B cell (primary cell): ENCODE measurements at regions not wholly inside any gene's neighbourhood (a gene's known extent, or its start where the extent isn't known, plus 50 kb on each side); places are given as distances from the start of the nearest gene placed in this dataset.
"Not testable (repeated sequence)": the region's sequence is repeated elsewhere in the genome, so short reads cannot be mapped to it uniquely, and the experiment has no call there.

Experiments used
- ATAC-seq: fragments of 200-7000 bp; cut with Tn5 transposase; one replicate; pipeline ENCODE4 v1.10.0; 2021; ENCODE audit warnings: low read depth, mild to moderate bottlenecking, moderate number of reproducible peaks, moderate library complexity
- CTCF ChIA-PET: fragments of 350-600 bp; sonication (Branson Sonifier 250); formaldehyde crosslinking; loops from one replicate; lab custom pipeline; 2021; ENCODE audit warnings: antibody characterized with exemption, inconsistent platforms; lab: Charles Lee
- POLR2A ChIA-PET: fragments of 350-600 bp; sonication (Branson Sonifier 250); formaldehyde crosslinking; loops from one replicate; lab custom pipeline; 2021; ENCODE audit warnings: antibody characterized with exemption; lab: Charles Lee
- DNase-seq: peaks from one replicate; pipeline ENCODE4 v3.0.0; 2013
- H2AFZ ChIP-seq: 2 replicates; pipeline ENCODE4 v1.6.1; 2012; ENCODE audit warnings: mild to moderate bottlenecking, low read depth, low read length; ENCODE audit not compliant: insufficient read depth, poor library complexity, severe bottlenecking
- H3K27ac ChIP-seq, 2 donors: 1 replicate in 1 of 2; 2 replicates in 1 of 2; pipeline ENCODE4 v1.5.1; 2012 to 2013; ENCODE audit warnings: low read length in 2 of 2, mild to moderate bottlenecking in 2 of 2, moderate library complexity in 1 of 2
- H3K27me3 ChIP-seq, 4 experiments: fragments of 200-600 bp in 1 of 4; sonication (generic) in 1 of 4; replicated peaks in 1 of 4; 1 replicate in 2 of 4; 2 replicates in 2 of 4; pipeline versions ENCODE4 v1.6.1 to v1.7.0; 2013 to 2016; ENCODE audit warnings: low read length in 3 of 4, mild to moderate bottlenecking in 2 of 4, mixed read lengths in 1 of 4, moderate library complexity in 1 of 4; ENCODE audit not compliant: insufficient read depth in 4 of 4, control insufficient read depth in 3 of 4; ENCODE audit errors: control extremely low read depth in 1 of 4
- H3K36me3 ChIP-seq, 2 experiments: replicated peaks in 1 of 2; 1 replicate in 1 of 2; 2 replicates in 1 of 2; pipeline versions ENCODE4 v1.6.1 to v1.7.1; 2013; ENCODE audit warnings: low read length in 1 of 2; ENCODE audit not compliant: insufficient read depth in 2 of 2, control insufficient read depth in 1 of 2; ENCODE audit errors: control extremely low read depth in 1 of 2, extremely low read depth in 1 of 2
- H3K4me1 ChIP-seq, 2 donors: fragments of 200-600 bp in 1 of 2; sonication (generic) in 1 of 2; 1 replicate in 1 of 2; 2 replicates in 1 of 2; pipeline versions ENCODE4 v1.5.1 to v1.6.1; 2013 to 2017; ENCODE audit warnings: low read length in 2 of 2; ENCODE audit not compliant: control insufficient read depth in 2 of 2, insufficient read depth in 2 of 2
- H3K4me2 ChIP-seq: replicated peaks from 2 replicates; pipeline ENCODE3; 2012; ENCODE audit warnings: mild to moderate bottlenecking, low read depth, low read length; ENCODE audit not compliant: poor library complexity, severe bottlenecking
- H3K4me3 ChIP-seq, 5 experiments: fragments of 200-600 bp in 1 of 5; sonication (generic) in 1 of 5; 1 replicate in 3 of 5; 2 replicates in 2 of 5; pipeline versions ENCODE4 v1.5.1 to v1.7.0; 2011 to 2016; ENCODE audit warnings: low read length in 4 of 5, mild to moderate bottlenecking in 4 of 5, low read depth in 2 of 5, control low read depth in 1 of 5, moderate library complexity in 1 of 5; ENCODE audit not compliant: insufficient read depth in 1 of 5; ENCODE audit errors: control extremely low read depth in 1 of 5, extremely low read depth in 1 of 5
- H3K79me2 ChIP-seq: fragments of 200-600 bp; sonication (generic); one replicate; pipeline ENCODE4 v1.6.0; 2016; ENCODE audit warnings: low read length; ENCODE audit not compliant: control insufficient read depth, insufficient read depth
- H3K9ac ChIP-seq: fragments of 200-600 bp; sonication (generic); 2 replicates; pipeline ENCODE4 v1.6.1; 2017; ENCODE audit warnings: mild to moderate bottlenecking, low read length, moderate library complexity
- H3K9me3 ChIP-seq, 3 donors: one replicate each; pipeline versions ENCODE4 v1.6.1 to v1.7.1; 2013; ENCODE audit warnings: low read length in 2 of 3; ENCODE audit not compliant: control insufficient read depth in 2 of 3, insufficient read depth in 1 of 3; ENCODE audit errors: control extremely low read depth in 1 of 3
- H4K20me1 ChIP-seq: 2 replicates; pipeline ENCODE4 v1.6.0; 2012; ENCODE audit warnings: mild to moderate bottlenecking, low read length; ENCODE audit not compliant: insufficient read depth, control insufficient read depth, poor library complexity, severe bottlenecking
- H3K27ac Mint-ChIP-seq: one replicate; pipeline ENCODE4 v1.8.0; 2021; ENCODE audit warnings: mixed read lengths
- H3K27me3 Mint-ChIP-seq: one replicate; pipeline ENCODE4 v1.8.0; 2021; ENCODE audit warnings: mixed read lengths
- H3K4me1 Mint-ChIP-seq: one replicate; pipeline ENCODE4 v1.8.0; 2021; ENCODE audit warnings: mixed read lengths
- H3K4me3 Mint-ChIP-seq: one replicate; pipeline ENCODE4 v1.8.0; 2021; ENCODE audit warnings: mixed read lengths
- H3K9me3 Mint-ChIP-seq: one replicate; pipeline ENCODE4 v1.8.0; 2022; ENCODE audit warnings: mixed read lengths; ENCODE audit not compliant: insufficient read depth
- CTCF ChIP-seq: fragments of 200-600 bp; IDR thresholded peaks from one replicate; pipeline ENCODE4 v1.8.0; 2022; ENCODE audit warnings: antibody characterized with exemption, mild to moderate bottlenecking
- EZH2 ChIP-seq: IDR thresholded peaks from 2 replicates; pipeline ENCODE4 v1.6.1; 2012; ENCODE audit warnings: borderline replicate concordance, low read depth, mild to moderate bottlenecking, moderate library complexity, low read length; ENCODE audit not compliant: insufficient read depth, poor library complexity, severe bottlenecking
- WGBS: methylation state at CpG from one replicate; pipeline ENCODE4 v1.1.5; 2013; ENCODE audit warnings: missing lambda C conversion rate; ENCODE audit not compliant: insufficient coverage; 5-methylcytosine and 5-hydroxymethylcytosine counted together
- intact Hi-C: fragments of 100-400 bp; cut with micrococcal nuclease; formaldehyde crosslinking; loops from one replicate; pipeline ENCODE4 v1.10.0; 2022

GRCh38 chr6:167560673-167561569 lies 236.0 kb downstream of the TTLL2 start:
- POLR2A ChIA-PET, result no interaction called here
- Histone ChIP-seq H3K79me2 (no peaks in the 10 kb centered on the region), H4K20me1 (no peaks in the 10 kb centered on the region), H3K27me3 (no peaks in the 10 kb centered on the region), H3K4me3 (no peak overlapping the region), H3K9ac (no peak overlapping the region), H2AFZ (no peak overlapping the region), H3K4me2 (no peak overlapping the region), H3K4me1 (no peaks in the 10 kb centered on the region), H3K27ac (no peak overlapping the region), H3K36me3 (no peaks in the 10 kb centered on the region), H3K9me3 (peaks cover 0 to 6% (median 3%) of the 10 kb centered on the region in 3 donors)
- Mint-ChIP-seq H3K27me3 (no peaks in the 10 kb centered on the region), H3K9me3 (peaks cover 4% of the 10 kb centered on the region), H3K4me1 (no peaks in the 10 kb centered on the region), H3K27ac (no peak overlapping the region), H3K4me3 (no peak overlapping the region)
- WGBS, result 53% methylated on average over 10 of the region's 13 CpGs
- intact Hi-C loops, result no loop called here
- DNase-seq, result no peak
- CTCF ChIA-PET, result no interaction called here
- TF ChIP-seq EZH2, result no peak
- TF ChIP-seq CTCF, result no peak
- no peak for ATAC-seq

GRCh38 chr6:167562862-167563261 lies 238.0 kb downstream of the TTLL2 start:
- POLR2A ChIA-PET, H3K27me3 Mint-ChIP-seq, H3K4me1 ChIP-seq, H2AFZ ChIP-seq, H3K9ac ChIP-seq, H3K27ac Mint-ChIP-seq, intact Hi-C loops, CTCF ChIA-PET, ATAC-seq, H3K9me3 Mint-ChIP-seq, H3K79me2 ChIP-seq, H3K9me3 ChIP-seq, H3K36me3 ChIP-seq, DNase-seq, H3K4me1 Mint-ChIP-seq, H3K4me3 ChIP-seq, H3K4me2 ChIP-seq, H4K20me1 ChIP-seq, H3K27me3 ChIP-seq, H3K27ac ChIP-seq, H3K4me3 Mint-ChIP-seq: not testable (repeated sequence)
- WGBS, result 89% methylated on average over 6 of the region's 6 CpGs
